ENCODE measurements at regions not wholly inside any gene's neighbourhood (a gene's known extent, or its start where the extent isn't known, plus 50 kb on each side); places are given as distances from the start of the nearest gene placed in this dataset.

- Histone ChIP-seq H3K4me3 (ENCODE audit: low read depth, low read length) (no peak overlapping the region), H3K36me3 (ENCODE audit: control insufficient read depth in 1 of 2, insufficient read depth in 2 of 2, low read length in 2 of 2) (no peaks in the 10 kb centered on the region), H3K27me3 (ENCODE audit: insufficient read depth, low read length) (no peaks in the 10 kb centered on the region), H3K18ac (ENCODE audit: low read length) (no peak overlapping the region), H4K12ac (ENCODE audit: low read depth, low read length) (no peak overlapping the region), H2AK5ac (ENCODE audit: low read length) (no peak overlapping the region), H3K4ac (ENCODE audit: low read depth, low read length) (no peak overlapping the region), H3K27ac (ENCODE audit: low read depth, low read length) (no peak overlapping the region), H2AFZ (ENCODE audit: insufficient read depth, low read length, poor library complexity) (no peak overlapping the region), H3K14ac (ENCODE audit: low read length) (no peak overlapping the region), H3K79me2 (ENCODE audit: control insufficient read depth, insufficient read depth, low read length, poor library complexity) (no peaks in the 10 kb centered on the region), H2BK120ac (ENCODE audit: insufficient read depth, low read length, poor library complexity) (no peak overlapping the region), H3K4me1 (ENCODE audit: control insufficient read depth in 1 of 2, insufficient read depth in 2 of 2, low read length in 2 of 2) (no peaks in the 10 kb centered on the region), H3K79me1 (ENCODE audit: low read length) (no peaks in the 10 kb centered on the region), H4K8ac (ENCODE audit: low read depth, low read length) (no peak overlapping the region), H4K91ac (ENCODE audit: low read depth, low read length) (no peak overlapping the region), H3K4me2 (ENCODE audit: low read length) (no peak overlapping the region), H2BK5ac (ENCODE audit: low read depth, low read length, poor library complexity) (no peak overlapping the region), H2BK12ac (ENCODE audit: low read length) (no peak overlapping the region), H3K9ac (ENCODE audit: low read length) (no peak overlapping the region), H3K23ac (ENCODE audit: low read length) (no peak overlapping the region), H3K9me3 (ENCODE audit: insufficient read depth, low read depth, low read length) (no peaks in the 10 kb centered on the region)
- WGBS (ENCODE audit: extremely low coverage, insufficient coverage, insufficient read length) = no CpG with 5 or more reads among the region's 1 CpG
- DNase-seq = no peak
These were observed 94.7 kb upstream of the SLC38A4 start for GRCh38 chr12:46920499-46920898.

DNA sequence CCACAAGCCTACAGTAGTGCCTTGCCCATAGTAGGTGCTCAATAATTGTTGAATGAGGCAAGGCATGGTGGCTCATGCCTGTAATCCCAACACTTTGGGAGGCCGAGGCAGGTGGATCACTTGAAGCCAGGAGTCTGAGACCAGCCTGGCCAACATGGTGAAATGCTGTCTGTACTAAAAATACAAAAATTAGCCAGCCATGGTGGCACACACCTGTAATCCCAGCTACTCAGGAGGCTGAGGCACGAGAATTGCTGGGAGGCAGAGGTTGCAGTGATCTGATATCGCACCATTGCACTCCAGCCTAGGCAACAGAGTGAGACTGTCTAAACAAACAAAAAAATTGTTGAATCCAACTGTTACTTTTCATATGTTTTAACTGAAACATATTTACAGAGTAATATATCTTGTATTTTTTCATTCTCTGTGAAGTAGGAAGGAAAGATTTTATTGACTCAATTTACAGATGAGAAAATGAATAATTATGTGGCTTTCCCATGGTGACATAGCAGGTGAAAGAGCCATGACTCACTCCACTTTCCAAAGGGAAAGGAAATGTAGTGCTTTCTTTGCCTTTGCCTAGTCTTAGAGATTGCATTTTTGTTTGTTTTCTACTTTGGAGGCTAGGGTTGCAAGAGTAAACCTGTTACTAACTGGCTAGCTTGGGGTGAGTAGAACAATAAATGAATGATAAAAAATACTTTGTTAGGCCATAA is 95.4 kb upstream of the SLC38A4 start:
- H4K91ac ChIP-seq (ENCODE audit: low read depth, low read length) = no peak overlapping the region
- H2BK120ac ChIP-seq (ENCODE audit: insufficient read depth, low read length, poor library complexity) = no peak overlapping the region
- H3K4me2 ChIP-seq (ENCODE audit: low read length) = no peak overlapping the region
- no peaks in the 10 kb centered on the region for H3K79me1 ChIP-seq (ENCODE audit: low read length)
- no peaks in the 10 kb centered on the region for H3K79me2 ChIP-seq (ENCODE audit: control insufficient read depth, insufficient read depth, low read length, poor library complexity)
- H3K4ac ChIP-seq (ENCODE audit: low read depth, low read length) = no peak overlapping the region
- no peak overlapping the region for H4K8ac ChIP-seq (ENCODE audit: low read depth, low read length)
- no peak overlapping the region for H4K12ac ChIP-seq (ENCODE audit: low read depth, low read length)
- H2AFZ ChIP-seq (ENCODE audit: insufficient read depth, low read length, poor library complexity) = no peak overlapping the region
- no peak overlapping the region for H3K18ac ChIP-seq (ENCODE audit: low read length)
- peak in 1 of 2 donors; percentile 28 for DNase-seq
- H2BK12ac ChIP-seq (ENCODE audit: low read length) = no peak overlapping the region
- H3K9ac ChIP-seq (ENCODE audit: low read length) = no peak overlapping the region
- no peak overlapping the region for H2AK5ac ChIP-seq (ENCODE audit: low read length)
- H2BK5ac ChIP-seq (ENCODE audit: low read depth, low read length, poor library complexity) = no peak overlapping the region
- H3K23ac ChIP-seq (ENCODE audit: low read length) = no peak overlapping the region
- H3K4me3 ChIP-seq (ENCODE audit: low read depth, low read length) = no peak overlapping the region
- H3K9me3 ChIP-seq (ENCODE audit: insufficient read depth, low read depth, low read length) = no peaks in the 10 kb centered on the region
- H3K4me1 ChIP-seq (ENCODE audit: control insufficient read depth in 1 of 2, insufficient read depth in 2 of 2, low read length in 2 of 2) = no peaks in the 10 kb centered on the region
- H3K27ac ChIP-seq (ENCODE audit: low read depth, low read length) = no peak overlapping the region
- no peaks in the 10 kb centered on the region for H3K36me3 ChIP-seq (ENCODE audit: control insufficient read depth in 1 of 2, insufficient read depth in 2 of 2, low read length in 2 of 2)
- no peak overlapping the region for H3K14ac ChIP-seq (ENCODE audit: low read length)
- WGBS (ENCODE audit: extremely low coverage, insufficient coverage, insufficient read length) = no CpG with 5 or more reads among the region's 3 CpGs
- no peaks in the 10 kb centered on the region for H3K27me3 ChIP-seq (ENCODE audit: insufficient read depth, low read length)

GRCh38 chr12:46921764-46922133 is 96.0 kb upstream of the SLC38A4 start:
- no peak for DNase-seq
- H3K18ac ChIP-seq (ENCODE audit: low read length) = no peak overlapping the region
- H3K4ac ChIP-seq (ENCODE audit: low read depth, low read length) = no peak overlapping the region
- H3K27ac ChIP-seq (ENCODE audit: low read depth, low read length) = no peak overlapping the region
- H3K4me1 ChIP-seq (ENCODE audit: control insufficient read depth in 1 of 2, insufficient read depth in 2 of 2, low read length in 2 of 2) = no peaks in the 10 kb centered on the region
- H3K27me3 ChIP-seq (ENCODE audit: insufficient read depth, low read length) = no peaks in the 10 kb centered on the region
- no peak overlapping the region for H3K4me3 ChIP-seq (ENCODE audit: low read depth, low read length)
- H3K9ac ChIP-seq (ENCODE audit: low read length) = no peak overlapping the region
- H2BK5ac ChIP-seq (ENCODE audit: low read depth, low read length, poor library complexity) = no peak overlapping the region
- H2BK12ac ChIP-seq (ENCODE audit: low read length) = no peak overlapping the region
- no peak overlapping the region for H3K4me2 ChIP-seq (ENCODE audit: low read length)
- no peaks in the 10 kb centered on the region for H3K79me2 ChIP-seq (ENCODE audit: control insufficient read depth, insufficient read depth, low read length, poor library complexity)
- no peaks in the 10 kb centered on the region for H3K36me3 ChIP-seq (ENCODE audit: control insufficient read depth in 1 of 2, insufficient read depth in 2 of 2, low read length in 2 of 2)
- H4K8ac ChIP-seq (ENCODE audit: low read depth, low read length) = no peak overlapping the region
- no peak overlapping the region for H2AFZ ChIP-seq (ENCODE audit: insufficient read depth, low read length, poor library complexity)
- no peaks in the 10 kb centered on the region for H3K9me3 ChIP-seq (ENCODE audit: insufficient read depth, low read depth, low read length)
- no peak overlapping the region for H3K14ac ChIP-seq (ENCODE audit: low read length)
- no peak overlapping the region for H4K91ac ChIP-seq (ENCODE audit: low read depth, low read length)
- no peak overlapping the region for H4K12ac ChIP-seq (ENCODE audit: low read depth, low read length)
- H2BK120ac ChIP-seq (ENCODE audit: insufficient read depth, low read length, poor library complexity) = no peak overlapping the region
- no peak overlapping the region for H2AK5ac ChIP-seq (ENCODE audit: low read length)
- no CpG with 5 or more reads among the region's 1 CpG for WGBS (ENCODE audit: extremely low coverage, insufficient coverage, insufficient read length)
- H3K79me1 ChIP-seq (ENCODE audit: low read length) = no peaks in the 10 kb centered on the region
- H3K23ac ChIP-seq (ENCODE audit: low read length) = no peak overlapping the region

- no peak overlapping the region for H3K9ac ChIP-seq (ENCODE audit: low read length)
- H3K4ac ChIP-seq (ENCODE audit: low read depth, low read length) = no peak overlapping the region
- no peak overlapping the region for H3K23ac ChIP-seq (ENCODE audit: low read length)
- no peak overlapping the region for H2BK120ac ChIP-seq (ENCODE audit: insufficient read depth, low read length, poor library complexity)
- no peak overlapping the region for H4K12ac ChIP-seq (ENCODE audit: low read depth, low read length)
- no peak overlapping the region for H3K4me2 ChIP-seq (ENCODE audit: low read length)
- no peak overlapping the region for H3K27ac ChIP-seq (ENCODE audit: low read depth, low read length)
- no peak overlapping the region for H3K18ac ChIP-seq (ENCODE audit: low read length)
- H4K8ac ChIP-seq (ENCODE audit: low read depth, low read length) = no peak overlapping the region
- no peak overlapping the region for H2AFZ ChIP-seq (ENCODE audit: insufficient read depth, low read length, poor library complexity)
- H3K79me1 ChIP-seq (ENCODE audit: low read length) = no peaks in the 10 kb centered on the region
- no peak overlapping the region for H2BK5ac ChIP-seq (ENCODE audit: low read depth, low read length, poor library complexity)
- H3K14ac ChIP-seq (ENCODE audit: low read length) = no peak overlapping the region
- H4K91ac ChIP-seq (ENCODE audit: low read depth, low read length) = no peak overlapping the region
- H3K27me3 ChIP-seq (ENCODE audit: insufficient read depth, low read length) = no peaks in the 10 kb centered on the region
- WGBS (ENCODE audit: extremely low coverage, insufficient coverage, insufficient read length) = no CpG with 5 or more reads among the region's 2 CpGs
- no peak overlapping the region for H2BK12ac ChIP-seq (ENCODE audit: low read length)
- no peak overlapping the region for H3K4me3 ChIP-seq (ENCODE audit: low read depth, low read length)
- H3K4me1 ChIP-seq (ENCODE audit: control insufficient read depth in 1 of 2, insufficient read depth in 2 of 2, low read length in 2 of 2) = no peaks in the 10 kb centered on the region
- no peaks in the 10 kb centered on the region for H3K36me3 ChIP-seq (ENCODE audit: control insufficient read depth in 1 of 2, insufficient read depth in 2 of 2, low read length in 2 of 2)
- no peaks in the 10 kb centered on the region for H3K9me3 ChIP-seq (ENCODE audit: insufficient read depth, low read depth, low read length)
- H3K79me2 ChIP-seq (ENCODE audit: control insufficient read depth, insufficient read depth, low read length, poor library complexity) = no peaks in the 10 kb centered on the region
- no peak overlapping the region for H2AK5ac ChIP-seq (ENCODE audit: low read length)
- peak in 1 of 2 donors; percentile 8 for DNase-seq
These were observed 100.7 kb upstream of the SLC38A4 start for GRCh38 chr12:46926526-46926925.
